GM18508 (cell line): ENCODE measurements at regions not wholly inside any gene's neighbourhood (a gene's known extent, or its start where the extent isn't known, plus 50 kb on each side); places are given as distances from the start of the nearest gene placed in this dataset.

ENCODE experiments used
- ATAC-seq: cut with Tn5 transposase; IDR thresholded peaks from one replicate; pipeline ENCODE4 v1.9.1; 2021; ENCODE audit warnings: moderate number of reproducible peaks; ENCODE audit not compliant: insufficient read depth, unreplicated experiment

DNA sequence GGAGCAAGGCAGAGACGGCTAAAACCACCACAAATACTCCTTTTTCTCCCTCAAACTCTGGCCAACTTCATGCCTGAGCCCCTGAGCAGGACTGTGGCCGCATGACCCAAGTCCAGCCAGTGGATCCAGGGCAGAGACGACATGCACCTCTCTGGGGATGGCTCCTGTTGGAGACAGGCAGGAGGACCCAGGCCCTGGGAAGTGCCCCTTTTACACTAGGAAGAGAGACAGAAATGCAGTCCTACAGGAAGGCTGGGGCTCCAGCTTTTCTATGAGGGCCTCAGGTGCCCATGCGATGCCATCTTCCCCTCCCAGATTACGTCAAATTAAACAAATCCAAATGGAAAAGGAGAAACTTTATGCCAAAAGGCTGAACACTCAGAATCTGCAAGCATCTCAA lies 498.0 kb downstream of the BRD1 start:
- no peak for ATAC-seq

DNA sequence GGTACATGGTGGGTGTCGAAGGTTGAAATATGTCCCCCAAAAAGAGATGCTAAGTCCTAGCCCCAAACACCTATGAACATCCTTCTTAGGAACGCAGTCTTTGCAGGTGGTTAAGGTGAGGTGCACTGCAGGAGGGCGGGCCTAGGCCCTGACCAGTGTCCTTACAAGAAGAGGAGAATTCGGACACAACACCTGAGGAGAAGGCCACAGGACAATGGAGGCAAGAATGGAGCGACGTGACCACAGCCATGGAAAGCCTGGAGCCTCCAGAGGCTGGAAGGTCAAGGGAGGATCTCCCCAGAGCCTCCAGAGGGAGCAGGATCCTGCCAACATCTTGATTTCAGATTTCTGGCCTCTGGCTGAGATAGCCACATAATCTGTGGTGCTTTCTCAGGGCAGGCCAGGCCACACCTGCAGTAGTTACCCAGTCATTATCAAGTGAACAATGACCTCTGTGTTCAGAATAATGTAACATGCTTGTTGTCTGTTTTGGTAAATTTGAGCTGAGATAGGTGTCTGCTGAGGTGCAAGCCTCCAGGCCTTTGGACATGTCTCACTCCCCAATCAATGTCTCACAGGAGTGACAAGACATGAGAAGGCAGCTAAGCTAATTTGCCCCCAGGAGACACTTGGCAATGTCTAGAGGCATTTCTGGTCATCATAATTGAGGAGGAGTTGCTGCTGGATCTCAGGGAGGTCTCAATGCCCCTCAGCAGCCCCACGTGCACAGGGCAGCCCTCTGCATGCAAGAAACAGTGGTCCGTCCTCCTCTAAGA lies 498.9 kb downstream of the BRD1 start:
- no peak for ATAC-seq

DNA sequence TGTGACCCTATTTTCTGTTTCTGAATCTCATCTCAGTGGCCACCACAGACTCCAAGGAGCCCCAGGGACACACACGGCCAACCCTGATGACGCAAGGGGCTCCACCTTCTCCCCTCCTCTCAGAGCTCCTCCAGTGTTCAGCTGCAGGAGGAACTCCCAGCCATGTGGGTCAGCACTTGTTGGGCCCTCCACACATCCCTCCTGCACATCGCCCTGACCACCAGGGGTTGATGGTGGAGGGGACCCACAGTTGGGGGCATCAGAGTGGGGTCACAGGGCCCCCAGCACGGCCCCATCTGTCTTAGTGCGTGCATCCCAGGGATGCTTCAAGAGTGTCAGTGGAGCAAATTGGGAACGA lies 499.6 kb downstream of the BRD1 start:
- ATAC-seq = no peak

DNA sequence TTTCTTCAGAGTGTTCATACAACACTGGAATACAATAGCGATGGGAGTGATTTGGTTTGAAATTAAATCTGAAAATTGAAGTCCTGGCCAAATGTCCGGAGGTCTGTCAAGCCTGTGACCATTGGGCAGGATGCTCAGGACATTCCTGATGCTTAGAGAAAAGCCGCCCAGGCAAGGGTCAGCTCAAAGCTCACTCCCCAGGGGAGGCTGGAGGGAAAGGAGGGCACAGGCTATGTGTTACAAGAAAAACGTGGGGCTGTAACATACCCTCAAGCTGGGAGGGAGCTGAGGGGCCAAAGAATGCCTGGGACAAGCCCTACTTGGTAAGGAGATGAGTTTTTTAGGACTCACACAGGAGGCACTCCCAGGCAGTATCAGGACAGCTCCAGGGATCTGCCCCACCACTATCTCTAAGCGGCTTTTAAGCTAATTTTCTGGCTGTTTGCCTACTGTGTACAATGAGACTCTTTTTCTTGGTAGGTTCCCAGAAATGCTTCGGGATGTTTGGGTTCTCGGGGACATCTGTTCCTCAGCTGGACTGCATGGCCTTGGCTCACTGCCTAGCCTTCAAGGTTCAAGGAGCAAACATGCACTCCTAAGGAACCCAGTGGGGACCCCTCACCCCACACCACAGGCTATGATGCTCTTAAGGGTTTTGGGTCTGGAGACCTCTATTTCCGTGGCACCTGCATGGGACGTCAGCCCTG lies 500.1 kb downstream of the BRD1 start:
- ATAC-seq = no peak

DNA sequence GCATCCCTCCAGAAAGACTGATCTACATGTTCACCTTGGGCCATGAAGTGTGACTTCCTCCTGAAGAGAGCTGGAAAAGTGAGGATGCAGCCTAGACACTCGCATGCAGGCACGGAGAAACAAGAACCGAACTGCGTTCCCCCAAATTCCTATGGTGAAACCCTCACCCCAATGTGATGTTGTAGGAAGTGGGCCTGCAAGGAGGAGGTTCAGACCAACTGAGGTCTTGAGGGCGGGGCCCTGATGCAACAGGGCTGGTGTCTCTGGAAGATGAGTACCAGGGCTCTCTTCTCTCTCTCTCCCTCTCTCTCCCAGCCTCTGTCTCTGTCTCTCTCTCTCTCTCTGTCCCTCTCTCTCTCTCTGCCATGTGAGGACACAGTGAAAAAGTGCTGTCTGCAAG lies 501.1 kb downstream of the BRD1 start:
- ATAC-seq = no peak

DNA sequence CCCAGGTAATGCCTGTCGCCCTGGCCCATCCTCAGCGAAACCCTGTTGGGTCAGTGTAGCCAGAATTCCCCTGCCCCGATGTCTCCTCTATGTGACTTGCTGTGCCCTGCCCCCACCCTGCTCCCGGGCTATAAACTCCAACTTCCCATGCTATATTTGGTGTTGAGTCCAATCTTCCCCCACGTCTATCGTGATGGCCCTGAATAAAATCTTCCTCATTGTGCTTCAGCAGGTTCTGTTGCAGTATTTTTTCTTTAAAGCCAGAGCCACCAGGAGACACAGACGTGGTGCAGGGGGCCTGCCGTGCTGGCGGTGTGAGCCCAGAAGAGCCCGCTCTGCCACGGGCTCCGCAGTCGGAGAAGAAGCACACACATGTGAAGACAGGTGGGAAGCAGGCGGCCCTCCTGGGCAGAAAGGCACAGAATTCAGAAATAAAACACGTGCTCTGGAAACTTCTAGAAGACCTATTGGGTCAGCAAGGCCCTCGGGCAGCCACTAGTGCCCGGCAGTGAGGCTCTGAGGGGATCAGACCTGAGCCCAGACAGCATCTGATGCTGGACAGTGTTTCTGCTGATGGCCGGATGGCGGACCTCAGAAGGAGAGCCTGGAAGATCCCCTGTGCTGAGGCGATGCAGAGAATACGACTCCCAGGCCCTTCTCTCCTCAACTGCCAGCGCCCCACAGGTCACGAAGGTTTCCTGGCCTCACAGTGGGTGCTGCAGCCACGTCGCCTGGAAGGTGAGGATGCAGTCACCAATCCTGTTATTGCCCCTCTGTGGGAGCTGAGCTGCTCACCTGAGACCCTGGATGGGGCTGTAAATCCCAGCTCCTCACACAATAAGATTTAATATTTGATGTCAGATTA lies 501.9 kb downstream of the BRD1 start:
- no peak for ATAC-seq

DNA sequence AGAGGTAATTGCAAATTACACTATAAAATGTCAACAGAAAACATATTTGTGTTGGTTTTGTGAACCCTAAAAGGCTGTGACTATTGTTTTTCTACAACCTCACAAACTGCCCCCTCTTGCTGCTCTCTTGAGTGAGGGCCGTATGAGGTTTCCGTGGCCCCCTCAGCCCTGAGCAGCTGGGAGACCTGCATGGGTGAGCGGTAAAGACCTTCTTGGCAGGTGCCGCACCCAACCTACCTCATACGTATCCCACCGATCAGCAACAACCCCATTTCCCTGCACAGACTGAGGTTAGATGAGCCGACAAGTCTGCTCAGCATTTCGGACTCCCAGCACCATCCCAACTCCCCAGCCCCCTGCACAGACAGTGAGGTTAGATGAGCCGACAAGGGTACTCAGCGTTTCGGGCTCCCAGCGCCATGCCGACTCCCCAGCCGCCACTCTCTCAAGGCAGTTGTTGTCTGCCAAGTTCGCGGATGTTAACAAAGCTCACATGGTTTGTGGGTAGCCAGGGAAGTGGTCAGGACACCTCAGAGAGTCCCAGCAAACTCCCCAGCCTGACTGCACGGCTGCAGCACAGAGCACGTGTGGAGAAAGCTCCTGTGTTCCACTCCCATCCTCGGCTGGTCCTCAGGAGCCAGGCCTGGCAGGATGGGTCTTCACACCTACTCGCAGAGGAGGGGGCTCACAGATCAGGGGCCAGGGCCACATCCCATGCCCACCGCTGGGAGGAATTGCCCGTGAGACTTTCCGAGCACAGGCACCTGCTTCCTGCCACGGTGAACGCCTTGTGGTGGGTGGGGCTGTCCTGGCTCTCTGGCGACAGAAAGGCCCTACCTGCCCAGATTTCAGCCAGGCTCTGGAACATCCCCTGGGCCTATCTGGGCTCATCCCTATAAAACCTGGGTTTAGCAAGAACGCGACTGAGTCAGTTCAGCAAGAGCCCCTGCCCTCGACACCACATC lies 502.9 kb downstream of the BRD1 start:
- no peak for ATAC-seq

DNA sequence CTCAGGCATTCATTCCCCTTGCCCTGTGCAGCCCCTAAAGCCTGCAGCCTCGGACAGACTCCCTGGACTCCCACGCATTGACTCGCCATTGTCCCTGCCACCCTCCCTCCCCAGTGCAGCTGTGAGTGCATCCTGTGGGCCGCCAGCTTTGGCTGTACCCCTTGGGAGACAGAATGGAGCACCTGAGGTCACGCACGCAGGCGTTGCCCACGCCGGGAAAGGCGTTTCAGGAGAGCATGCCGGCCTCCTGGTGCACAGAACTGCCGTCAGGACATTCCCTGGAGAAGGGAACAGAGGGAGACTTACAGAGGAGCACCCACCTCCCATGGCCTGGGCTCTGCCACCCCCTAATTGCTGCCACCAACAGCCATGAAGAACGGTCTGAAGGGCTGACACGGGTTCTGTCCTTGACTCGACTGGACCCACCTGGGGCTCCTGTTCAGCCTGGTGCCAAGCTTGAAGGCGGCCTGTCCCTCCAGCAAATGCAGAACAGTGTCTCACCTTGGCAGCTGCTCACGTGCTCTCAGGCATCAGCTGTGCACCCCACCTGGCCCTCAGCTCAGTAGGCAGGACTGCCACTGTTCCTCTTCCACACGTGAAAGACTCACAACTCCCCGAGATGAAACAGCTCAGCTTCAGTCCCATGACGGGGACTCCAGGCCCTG lies 503.8 kb downstream of the BRD1 start:
- ATAC-seq = no peak

DNA sequence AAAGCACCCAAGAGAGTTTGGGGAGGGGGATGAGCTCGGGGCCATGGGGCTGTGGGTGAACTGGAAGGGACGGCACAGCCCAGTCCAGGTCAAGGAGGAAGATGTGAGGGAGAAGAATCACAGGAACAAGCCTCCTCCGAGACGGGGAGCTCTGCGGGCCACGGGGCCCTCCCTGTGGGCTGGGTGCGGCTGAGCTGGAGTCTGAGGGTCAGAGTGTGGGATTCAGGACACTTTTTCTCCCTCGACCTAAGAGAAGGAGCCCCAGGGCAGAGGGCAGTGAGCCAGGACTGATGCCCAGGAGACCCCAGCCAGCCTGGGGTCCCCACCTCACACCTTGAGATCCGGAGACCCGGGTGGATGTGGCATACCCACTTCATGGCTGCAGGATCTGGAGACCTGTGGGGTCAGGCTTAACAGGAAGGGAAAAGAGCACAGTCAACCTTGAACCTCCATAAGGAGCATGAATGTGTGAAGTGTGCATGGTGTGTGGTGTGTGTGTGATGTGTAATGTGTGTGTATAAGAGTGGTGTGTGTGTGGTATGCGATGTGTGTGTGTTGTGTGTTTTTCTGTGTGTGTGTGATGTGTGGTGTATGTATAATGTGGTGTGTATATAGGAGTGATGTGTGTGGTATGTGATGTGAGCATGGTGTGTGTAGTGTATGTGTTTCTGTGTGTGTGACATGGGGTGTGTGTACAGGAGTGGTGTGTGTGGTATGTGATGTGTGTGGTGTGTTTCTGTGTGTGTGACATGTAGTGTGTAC lies 504.6 kb downstream of the BRD1 start:
- ATAC-seq = no peak

DNA sequence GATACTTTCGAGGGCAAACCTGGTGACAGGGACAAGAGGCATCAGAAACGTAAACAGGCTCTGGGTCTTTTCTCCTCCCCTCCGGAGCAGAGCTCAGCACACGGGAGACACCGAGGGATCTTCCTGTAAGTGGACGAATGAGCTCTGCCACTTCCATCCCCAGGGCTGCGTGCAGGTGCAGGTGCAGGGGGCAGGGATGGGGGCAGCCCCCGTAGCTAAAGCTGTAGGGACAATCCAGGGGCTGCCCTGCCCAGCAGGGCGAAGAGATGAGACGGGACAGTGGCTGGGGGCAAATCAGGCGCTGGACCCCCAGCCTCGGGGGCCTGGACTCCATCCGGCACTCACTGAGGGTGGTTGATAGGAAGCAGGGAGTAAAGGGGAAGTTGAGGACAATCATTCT lies 505.4 kb downstream of the BRD1 start:
- no peak for ATAC-seq

DNA sequence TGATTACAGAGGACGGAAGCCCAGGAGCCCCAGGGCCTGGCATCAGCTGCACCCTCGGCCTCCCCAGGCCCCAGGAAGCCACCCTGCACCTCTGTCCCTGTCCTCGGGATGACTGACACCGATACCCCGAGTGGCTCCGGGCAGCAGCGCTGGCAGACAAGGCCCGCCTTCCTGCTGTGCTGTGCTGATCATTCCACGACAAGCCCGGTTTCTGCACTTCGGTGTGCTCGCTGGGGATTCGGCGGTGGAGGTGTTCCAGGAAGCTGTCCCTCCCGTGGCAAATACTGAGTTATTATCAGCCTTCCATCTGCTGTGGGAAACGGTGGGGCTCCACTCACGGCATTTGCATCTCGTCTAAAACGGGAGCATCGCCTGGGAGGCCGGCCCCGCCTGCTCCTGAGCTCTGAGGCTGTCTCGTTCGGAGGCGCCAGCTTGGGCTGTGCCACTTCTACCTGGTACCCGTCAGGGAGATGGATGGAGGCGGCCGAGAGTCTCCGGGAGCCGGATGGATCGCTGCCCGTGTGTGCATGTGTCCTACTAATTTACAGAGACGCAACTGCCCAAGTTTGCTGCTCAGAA lies 506.1 kb downstream of the BRD1 start:
- ATAC-seq = no peak

DNA sequence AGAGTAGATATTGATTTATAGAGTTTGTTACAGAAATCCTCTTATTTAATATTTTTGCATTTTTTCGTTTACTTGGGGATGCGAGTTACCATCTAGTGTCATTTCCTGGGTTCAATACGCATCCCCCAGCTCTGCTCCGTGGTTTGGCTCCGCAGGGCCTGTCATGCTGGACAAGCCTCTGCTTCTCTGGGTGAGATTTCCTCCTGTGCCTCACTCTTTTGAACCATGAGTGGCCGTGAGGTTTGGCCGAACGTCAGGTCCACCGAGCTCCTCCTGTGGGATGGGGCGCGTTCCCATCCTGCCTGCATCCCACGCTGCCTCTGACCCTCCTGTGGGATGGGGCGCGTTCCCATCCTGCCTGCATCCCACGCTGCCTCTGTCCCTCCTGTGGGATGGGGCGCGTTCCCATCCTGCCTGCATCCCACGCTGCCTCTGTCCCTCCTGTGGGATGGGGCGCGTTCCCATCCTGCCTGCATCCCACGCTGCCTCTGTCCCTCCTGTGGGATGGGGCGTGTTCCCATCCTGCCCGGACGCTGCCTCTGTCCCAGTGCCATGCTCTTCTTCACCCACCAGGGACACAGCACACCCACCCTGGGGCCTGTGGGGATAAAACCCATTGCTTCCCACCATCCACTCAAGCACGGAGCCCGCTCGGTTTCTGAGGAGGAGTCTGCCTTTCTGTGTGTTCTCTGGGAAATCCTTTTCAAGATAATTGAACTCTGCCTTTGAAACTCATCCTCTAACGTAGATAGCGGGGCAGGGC lies 506.8 kb downstream of the BRD1 start:
- no peak for ATAC-seq

DNA sequence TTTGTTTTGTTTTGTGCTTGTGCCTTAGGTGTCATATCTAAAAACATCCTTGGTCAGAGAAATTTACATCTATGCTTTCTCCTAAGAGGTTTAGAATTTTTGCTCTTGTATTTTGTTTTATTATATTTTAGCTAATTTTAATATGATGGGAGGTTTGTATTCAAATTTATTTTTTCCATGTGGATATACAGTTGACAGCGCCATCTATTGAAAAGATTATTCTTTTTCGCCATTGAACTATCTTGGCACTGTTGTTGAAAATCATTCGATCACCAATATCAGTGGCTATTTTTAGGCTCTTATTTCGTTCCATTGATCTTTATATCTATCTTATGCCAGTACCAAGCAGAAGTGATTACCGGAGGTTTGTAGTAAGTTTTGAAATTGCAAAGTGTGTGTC lies 510.3 kb downstream of the BRD1 start:
- ATAC-seq = no peak

DNA sequence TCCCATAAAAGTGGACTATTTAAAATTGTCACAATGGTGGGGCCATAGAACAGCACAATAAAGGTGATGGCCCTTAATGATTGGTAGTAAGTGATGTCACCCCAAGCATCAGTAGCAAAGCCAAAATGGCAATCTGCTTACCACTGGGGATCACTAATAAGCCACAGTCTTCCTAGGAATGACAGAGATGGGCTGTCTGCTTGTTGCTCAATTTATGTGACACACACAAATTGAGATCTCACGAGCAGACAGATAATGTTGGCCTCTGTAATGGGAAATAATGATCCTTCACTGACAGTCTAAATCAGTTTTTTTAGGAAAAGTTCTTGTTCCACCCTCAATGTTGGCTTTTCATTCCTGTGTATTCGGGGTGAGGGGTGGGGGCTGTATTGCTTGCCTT lies 515.1 kb downstream of the BRD1 start:
- ATAC-seq = no peak

DNA sequence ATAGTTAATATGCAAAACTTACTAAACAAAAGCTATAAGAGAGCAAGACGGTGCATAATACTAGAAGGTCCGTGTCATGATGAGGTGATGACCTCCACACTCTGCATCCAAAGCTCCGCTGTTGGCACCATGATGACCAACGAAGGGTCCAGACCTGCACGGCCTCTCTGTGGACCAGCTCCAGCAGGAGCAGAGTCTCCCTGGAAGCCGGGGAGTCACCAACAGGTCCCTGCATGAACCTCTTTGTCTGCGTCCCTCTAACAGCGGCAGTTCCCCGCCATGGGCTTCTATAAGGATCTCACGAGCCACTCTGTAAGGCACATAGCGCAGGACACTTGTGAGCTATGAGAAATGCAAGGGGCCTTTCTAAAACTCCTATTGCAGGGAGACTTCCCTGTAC lies 517.3 kb downstream of the BRD1 start:
- ATAC-seq = no peak

DNA sequence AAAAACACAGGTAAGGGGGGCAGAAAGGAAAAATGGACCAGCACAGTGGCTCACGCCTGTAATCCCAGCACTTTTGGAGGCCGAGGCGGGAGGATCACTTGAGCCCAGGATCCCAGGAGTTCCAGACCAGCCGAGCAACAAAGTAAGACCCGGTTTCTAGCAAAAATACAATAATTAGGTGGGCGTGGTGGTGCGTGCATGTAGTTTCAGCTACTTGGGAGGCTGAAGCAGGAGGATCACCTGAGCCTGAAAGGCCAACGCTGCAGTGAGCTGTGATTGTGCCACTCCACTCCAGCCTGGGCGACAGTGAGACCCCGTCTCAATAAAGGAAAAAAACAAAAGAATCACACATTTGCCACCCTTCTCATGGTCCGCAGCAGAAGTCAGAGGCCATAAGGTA lies 519.4 kb downstream of the BRD1 start:
- ATAC-seq = no peak

DNA sequence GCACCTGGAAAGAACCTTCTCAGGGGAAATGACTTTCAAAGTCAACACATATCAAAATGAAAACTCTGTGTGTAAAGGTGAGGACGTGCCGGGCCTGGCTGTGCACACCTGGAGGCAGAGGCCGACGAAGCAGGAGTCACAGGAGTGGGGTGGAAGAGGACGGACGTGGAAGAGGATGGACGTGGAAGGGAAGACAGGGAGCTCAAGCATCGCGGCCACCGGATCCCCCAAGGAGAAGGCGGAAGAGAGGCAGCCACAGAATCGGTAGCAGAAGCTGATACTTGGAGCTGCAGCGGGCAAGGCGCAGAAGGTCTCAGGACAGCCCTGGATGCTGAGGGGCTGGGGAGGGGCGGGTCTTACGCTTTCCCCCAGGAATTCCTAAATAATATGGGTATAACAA lies 519.8 kb downstream of the BRD1 start:
- no peak for ATAC-seq

DNA sequence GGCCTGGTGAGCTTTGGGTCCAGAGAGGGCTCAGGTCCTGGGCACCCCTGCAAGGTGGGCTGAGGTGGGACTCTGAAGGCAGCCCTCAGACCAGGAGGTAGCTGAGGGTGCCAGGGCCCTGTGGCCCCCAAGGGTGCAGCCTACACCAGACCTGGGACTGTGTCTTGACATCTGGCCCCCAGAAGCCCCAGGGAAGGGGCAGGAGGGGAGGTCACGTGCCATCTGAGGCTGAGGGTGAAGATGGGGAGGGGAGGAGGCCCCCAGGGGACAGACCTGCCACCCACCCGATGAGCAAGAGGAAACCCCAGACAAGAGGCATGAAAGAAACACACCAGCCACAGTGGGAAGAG lies 520.2 kb downstream of the BRD1 start:
- ATAC-seq = no peak
